GM12878 (cell line): ENCODE measurements at regions not wholly inside any gene's neighbourhood (a gene's known extent, or its start where the extent isn't known, plus 50 kb on each side); places are given as distances from the start of the nearest gene placed in this dataset.

Source experiments
- ATAC-seq: fragments of 200-7000 bp; cut with Tn5 transposase; 3 replicates; pipeline ENCODE4 v1.9.1; 2020; ENCODE audit warnings: mild to moderate bottlenecking, moderate library complexity
- BruUV-seq: library from RNA; stranded (reverse); fragments of 400-500 nt; replicated peaks from 2 replicates; lab custom pipeline; 2021; lab: Mats Ljungman, UMichigan
- CTCF ChIA-PET: fragments of 300-600 bp; sonication (Branson Sonifier 250); formaldehyde crosslinking; extraction: SDS; loops from one replicate; lab custom pipeline; 2021; ENCODE audit warnings: inconsistent platforms; lab: Yijun Ruan, JAX
- POLR2A ChIA-PET: fragments of 350-600 bp; formaldehyde crosslinking; extraction: SDS; loops from one replicate; lab custom pipeline; 2021; ENCODE audit warnings: inconsistent platforms; lab: Charles Lee
- RAD21 ChIA-PET: fragments of 300-600 bp; sonication (Branson Sonifier 250); formaldehyde crosslinking; loops from one replicate; lab custom pipeline; 2023; ENCODE audit warnings: antibody characterized with exemption; ENCODE audit not compliant: unreplicated experiment; lab: Charles Lee
- SMC1A ChIA-PET: fragments of 300-600 bp; sonication (Branson Sonifier 250); formaldehyde crosslinking; loops from one replicate; lab custom pipeline; 2023; ENCODE audit not compliant: unreplicated experiment, uncharacterized antibody; lab: Charles Lee
- DNase-seq: peaks from one replicate; pipeline ENCODE4 v3.0.0-alpha.2; 2011; ENCODE audit warnings: low read depth, low spot score
- FAIRE-seq: peaks from 3 replicates; lab custom pipeline; 2011; peaks lifted over from hg19 to GRCh38; lab: Jason Lieb, UNC
- H2AFZ ChIP-seq: 2 replicates; pipeline ENCODE4 v1.6.0; 2011; ENCODE audit warnings: low read depth, low read length, control low read depth; ENCODE audit not compliant: control insufficient read depth
- H3K27ac ChIP-seq: 2 replicates; pipeline ENCODE4 v1.5.1; 2011; ENCODE audit warnings: control low read depth; ENCODE audit not compliant: control insufficient read depth, insufficient read depth
- H3K27me3 ChIP-seq, 2 experiments: replicated peaks in 1 of 2; 2 replicates each; pipeline versions ENCODE4 v1.6.0 to v1.6.1; 2011; ENCODE audit warnings: low read length in 1 of 2; ENCODE audit not compliant: control insufficient read depth in 2 of 2, insufficient read depth in 2 of 2
- H3K36me3 ChIP-seq, 2 experiments: 2 replicates each; pipeline ENCODE4 v1.5.1; 2011; ENCODE audit warnings: low read length in 1 of 2; ENCODE audit not compliant: control insufficient read depth in 2 of 2, insufficient read depth in 2 of 2
- H3K4me1 ChIP-seq: 2 replicates; pipeline ENCODE4 v1.6.1; 2011; ENCODE audit warnings: mild to moderate bottlenecking, low read length, moderate library complexity, mixed read lengths; ENCODE audit not compliant: control insufficient read depth, insufficient read depth
- H3K4me2 ChIP-seq: 2 replicates; pipeline ENCODE4 v1.6.0; 2011; ENCODE audit warnings: control low read depth; ENCODE audit not compliant: control insufficient read depth, insufficient read depth
- H3K4me3 ChIP-seq: fragments of 200-600 bp; sonication (generic); 2 replicates; pipeline ENCODE4 v1.5.1; 2016
- H3K79me2 ChIP-seq: 2 replicates; pipeline ENCODE4 v1.6.0; 2011; ENCODE audit warnings: low read length; ENCODE audit not compliant: control insufficient read depth, insufficient read depth
- H3K9ac ChIP-seq: 2 replicates; pipeline ENCODE4 v1.8.0; 2011; ENCODE audit warnings: low read length, control low read depth, mixed read lengths; ENCODE audit not compliant: control insufficient read depth, insufficient read depth
- H3K9me3 ChIP-seq: replicated peaks from 3 replicates; pipeline ENCODE4 v1.5.1; 2011; ENCODE audit warnings: mild to moderate bottlenecking, low read length; ENCODE audit not compliant: control insufficient read depth, insufficient read depth
- H4K20me1 ChIP-seq: 2 replicates; pipeline ENCODE4 v1.6.0; 2011; ENCODE audit not compliant: control insufficient read depth, insufficient read depth
- BMI1 ChIP-seq: fragments of 450-650 bp; IDR thresholded peaks from 2 replicates; pipeline ENCODE4 v1.6.1; 2016; ENCODE audit warnings: mild to moderate bottlenecking, moderate library complexity, borderline replicate concordance
- CHD2 ChIP-seq: IDR thresholded peaks from 2 replicates; pipeline ENCODE4 v1.6.1; 2011; ENCODE audit warnings: low read depth, low read length, improper control_type of control experiment, borderline replicate concordance
- CREM ChIP-seq: IDR thresholded peaks from 2 replicates; pipeline ENCODE4 v1.6.1; 2014; ENCODE audit warnings: antibody characterized with exemption, low read depth
- MYB ChIP-seq: fragments of 150-350 bp; IDR thresholded peaks from 2 replicates; pipeline ENCODE4 v1.6.1; 2014; ENCODE audit warnings: mild to moderate bottlenecking, low read depth, low read length, borderline replicate concordance
- NKRF ChIP-seq: fragments of 450-650 bp; conservative IDR thresholded peaks from 2 replicates; pipeline ENCODE4 v1.6.1; 2017; ENCODE audit warnings: mild to moderate bottlenecking, moderate library complexity
- POU2F2 ChIP-seq: IDR thresholded peaks from 3 replicates; pipeline ENCODE4 v1.6.1; 2011; ENCODE audit warnings: low read depth, mild to moderate bottlenecking, low read length, borderline replicate concordance
- SUPT20H ChIP-seq: IDR thresholded peaks from 2 replicates; pipeline ENCODE4 v1.6.1; 2011; ENCODE audit warnings: low read depth, mild to moderate bottlenecking, low read length, moderate library complexity, borderline replicate concordance; ENCODE audit not compliant: control insufficient read depth
- ZBTB11 ChIP-seq: fragments of 450-650 bp; formaldehyde crosslinking; IDR thresholded peaks from 2 replicates; pipeline ENCODE4 v1.5.0; 2022; ENCODE audit warnings: mild to moderate bottlenecking, missing genetic modification characterization
- WGBS: methylation state at CpG from one replicate; pipeline ENCODE4 v1.1.6; 2016; ENCODE audit warnings: low lambda C conversion rate; ENCODE audit not compliant: insufficient replicate concordance, insufficient coverage; ENCODE audit errors: missing lambda C conversion rate; 5-methylcytosine and 5-hydroxymethylcytosine counted together
- in situ Hi-C: fragments of 300-500 bp; cut with MboI; formaldehyde crosslinking; loops from 9 replicates; pipeline ENCODE4 v1.14.3; 2018; ENCODE audit warnings: mixed read lengths
- intact Hi-C: fragments of 100-400 bp; cut with micrococcal nuclease; formaldehyde crosslinking; loops from one replicate; pipeline ENCODE4 v1.14.2; 2022; ENCODE audit not compliant: unreplicated experiment
- TF ChIP-seq, protein P1 (sequence below): IDR thresholded peaks from 2 replicates; pipeline ENCODE4 v1.6.1; 2012; ENCODE audit warnings: mild to moderate bottlenecking, low read depth, low read length
- TF ChIP-seq, protein P2 (sequence below): fragments of 450-650 bp; IDR thresholded peaks from 2 replicates; pipeline ENCODE4 v1.6.1; 2017; ENCODE audit warnings: mild to moderate bottlenecking

- TF ChIP-seq, protein P1, sequence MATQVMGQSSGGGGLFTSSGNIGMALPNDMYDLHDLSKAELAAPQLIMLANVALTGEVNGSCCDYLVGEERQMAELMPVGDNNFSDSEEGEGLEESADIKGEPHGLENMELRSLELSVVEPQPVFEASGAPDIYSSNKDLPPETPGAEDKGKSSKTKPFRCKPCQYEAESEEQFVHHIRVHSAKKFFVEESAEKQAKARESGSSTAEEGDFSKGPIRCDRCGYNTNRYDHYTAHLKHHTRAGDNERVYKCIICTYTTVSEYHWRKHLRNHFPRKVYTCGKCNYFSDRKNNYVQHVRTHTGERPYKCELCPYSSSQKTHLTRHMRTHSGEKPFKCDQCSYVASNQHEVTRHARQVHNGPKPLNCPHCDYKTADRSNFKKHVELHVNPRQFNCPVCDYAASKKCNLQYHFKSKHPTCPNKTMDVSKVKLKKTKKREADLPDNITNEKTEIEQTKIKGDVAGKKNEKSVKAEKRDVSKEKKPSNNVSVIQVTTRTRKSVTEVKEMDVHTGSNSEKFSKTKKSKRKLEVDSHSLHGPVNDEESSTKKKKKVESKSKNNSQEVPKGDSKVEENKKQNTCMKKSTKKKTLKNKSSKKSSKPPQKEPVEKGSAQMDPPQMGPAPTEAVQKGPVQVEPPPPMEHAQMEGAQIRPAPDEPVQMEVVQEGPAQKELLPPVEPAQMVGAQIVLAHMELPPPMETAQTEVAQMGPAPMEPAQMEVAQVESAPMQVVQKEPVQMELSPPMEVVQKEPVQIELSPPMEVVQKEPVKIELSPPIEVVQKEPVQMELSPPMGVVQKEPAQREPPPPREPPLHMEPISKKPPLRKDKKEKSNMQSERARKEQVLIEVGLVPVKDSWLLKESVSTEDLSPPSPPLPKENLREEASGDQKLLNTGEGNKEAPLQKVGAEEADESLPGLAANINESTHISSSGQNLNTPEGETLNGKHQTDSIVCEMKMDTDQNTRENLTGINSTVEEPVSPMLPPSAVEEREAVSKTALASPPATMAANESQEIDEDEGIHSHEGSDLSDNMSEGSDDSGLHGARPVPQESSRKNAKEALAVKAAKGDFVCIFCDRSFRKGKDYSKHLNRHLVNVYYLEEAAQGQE = no peak
- TF ChIP-seq POU2F2 (no peak), BMI1 (no peak)
Observed at GRCh38 chr17:72236980-72237633, 116.3 kb downstream of the SOX9 start (continued).

DNA sequence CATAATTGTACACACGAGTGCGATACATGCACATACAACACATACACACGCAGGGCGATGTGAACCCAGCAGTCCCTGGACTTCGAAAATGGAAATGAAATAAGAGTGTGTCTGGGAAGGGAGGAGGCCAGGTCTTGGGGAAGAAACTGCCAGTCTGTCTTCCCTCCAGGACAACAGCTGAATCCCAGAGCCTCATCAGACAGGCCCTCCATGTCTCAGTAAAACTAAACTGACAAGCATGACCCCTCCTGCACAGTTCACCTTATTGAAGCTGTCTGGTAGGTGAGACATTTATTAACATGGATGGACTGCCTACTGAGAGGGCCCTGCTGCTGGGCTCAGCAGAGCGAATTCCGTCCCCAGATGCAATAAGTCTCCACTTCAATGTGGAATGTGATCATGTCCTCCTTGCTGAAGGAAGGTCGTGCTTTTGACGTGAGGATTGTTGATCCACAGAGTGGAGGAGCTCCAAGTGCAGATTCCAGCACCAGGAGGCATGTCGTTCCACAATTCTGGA is 117.4 kb downstream of the SOX9 start:
- no peak overlapping the region for H3K4me2 ChIP-seq
- no peaks in the 10 kb centered on the region for H4K20me1 ChIP-seq
- no peak overlapping the region for H3K27ac ChIP-seq
- BruUV-seq = no TSS peak
- H3K79me2 ChIP-seq = no peaks in the 10 kb centered on the region
- ChIA-PET POLR2A (no interaction called here), RAD21 (no interaction called here), CTCF (no interaction called here), SMC1A (no interaction called here)
- H3K9ac ChIP-seq = no peak overlapping the region
- no peaks in the 10 kb centered on the region; the same call in 2 of the 3 replicates for H3K9me3 ChIP-seq
- H3K27me3 ChIP-seq = no peaks in the 10 kb centered on the region
- WGBS = 54% methylated on average over 10 of the region's 10 CpGs
- intact Hi-C loops = no loop called here
- no peak overlapping the region for H3K4me3 ChIP-seq
- in situ Hi-C loops = no loop called here
- FAIRE-seq = no peak
- H2AFZ ChIP-seq = no peak overlapping the region
- no peak for ATAC-seq
- H3K4me1 ChIP-seq = no peaks in the 10 kb centered on the region
- H3K36me3 ChIP-seq = no peaks in the 10 kb centered on the region
- no peak for DNase-seq
- TF ChIP-seq CREM (no peak), NKRF (no peak), ZBTB11 (no peak), MYB (no peak), SUPT20H (no peak), CHD2 (no peak)
- TF ChIP-seq, protein P2, sequence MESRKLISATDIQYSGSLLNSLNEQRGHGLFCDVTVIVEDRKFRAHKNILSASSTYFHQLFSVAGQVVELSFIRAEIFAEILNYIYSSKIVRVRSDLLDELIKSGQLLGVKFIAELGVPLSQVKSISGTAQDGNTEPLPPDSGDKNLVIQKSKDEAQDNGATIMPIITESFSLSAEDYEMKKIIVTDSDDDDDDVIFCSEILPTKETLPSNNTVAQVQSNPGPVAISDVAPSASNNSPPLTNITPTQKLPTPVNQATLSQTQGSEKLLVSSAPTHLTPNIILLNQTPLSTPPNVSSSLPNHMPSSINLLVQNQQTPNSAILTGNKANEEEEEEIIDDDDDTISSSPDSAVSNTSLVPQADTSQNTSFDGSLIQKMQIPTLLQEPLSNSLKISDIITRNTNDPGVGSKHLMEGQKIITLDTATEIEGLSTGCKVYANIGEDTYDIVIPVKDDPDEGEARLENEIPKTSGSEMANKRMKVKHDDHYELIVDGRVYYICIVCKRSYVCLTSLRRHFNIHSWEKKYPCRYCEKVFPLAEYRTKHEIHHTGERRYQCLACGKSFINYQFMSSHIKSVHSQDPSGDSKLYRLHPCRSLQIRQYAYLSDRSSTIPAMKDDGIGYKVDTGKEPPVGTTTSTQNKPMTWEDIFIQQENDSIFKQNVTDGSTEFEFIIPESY = no peak
